Glutamatergic neuron (in vitro differentiated cells): ENCODE measurements at regions not wholly inside any gene's neighbourhood (a gene's known extent, or its start where the extent isn't known, plus 50 kb on each side); places are given as distances from the start of the nearest gene placed in this dataset.

Experiments
- DNase-seq: peaks from one replicate; pipeline ENCODE4 v3.0.0; 2022
- H3K27ac Mint-ChIP-seq: one replicate; pipeline ENCODE4 v1.8.0; 2020; ENCODE audit warnings: mild to moderate bottlenecking, mixed read lengths, inconsistent platforms; ENCODE audit not compliant: unreplicated experiment
- H3K27me3 Mint-ChIP-seq: one replicate; pipeline ENCODE4 v1.8.0; 2020; ENCODE audit warnings: mild to moderate bottlenecking, moderate library complexity, mixed read lengths, inconsistent platforms; ENCODE audit not compliant: unreplicated experiment
- H3K36me3 Mint-ChIP-seq: one replicate; pipeline ENCODE4 v1.8.0; 2020; ENCODE audit warnings: mild to moderate bottlenecking, mixed read lengths, inconsistent platforms; ENCODE audit not compliant: unreplicated experiment
- H3K4me1 Mint-ChIP-seq: one replicate; pipeline ENCODE4 v1.8.0; 2020; ENCODE audit warnings: mild to moderate bottlenecking, low read depth, mixed read lengths, inconsistent platforms; ENCODE audit not compliant: unreplicated experiment
- H3K4me3 Mint-ChIP-seq: one replicate; pipeline ENCODE4 v1.8.0; 2020; ENCODE audit warnings: mild to moderate bottlenecking, mixed read lengths, inconsistent platforms; ENCODE audit not compliant: unreplicated experiment
- H3K9me3 Mint-ChIP-seq: one replicate; pipeline ENCODE4 v1.8.0; 2020; ENCODE audit warnings: mild to moderate bottlenecking, moderate library complexity, mixed read lengths, inconsistent platforms; ENCODE audit not compliant: unreplicated experiment
- TF ChIP-seq, protein P1 (sequence below): fragments of 200-600 bp; sonication (generic); IDR thresholded peaks from one replicate; pipeline ENCODE4 v1.5.0; 2021; ENCODE audit not compliant: partially characterized antibody, unreplicated experiment

DNA sequence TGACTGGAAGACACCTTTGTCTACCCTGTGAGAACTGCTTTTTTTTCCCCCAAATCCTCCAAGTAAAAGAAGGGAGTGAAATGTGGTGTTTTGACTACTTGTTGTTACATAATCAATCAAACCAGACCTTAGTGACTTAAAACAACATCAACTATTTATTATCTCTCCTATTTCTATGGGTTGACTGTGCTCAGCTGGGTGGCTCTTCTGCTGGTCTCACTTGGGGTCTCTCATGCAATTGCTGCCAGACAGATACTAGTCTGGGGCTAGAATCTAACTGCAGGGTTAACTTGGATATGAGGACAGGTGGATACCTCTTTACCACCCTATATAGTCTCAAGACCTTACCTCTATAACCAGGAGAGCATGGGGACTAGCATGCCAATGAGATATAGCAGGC, 141.3 kb downstream of the SALL1 start:
- DNase-seq: no peak
- Mint-ChIP-seq H3K27me3 (no peaks in the 10 kb centered on the region), H3K36me3 (peaks cover 17% of the 10 kb centered on the region), H3K4me3 (no peak overlapping the region), H3K9me3 (peaks cover 4% of the 10 kb centered on the region), H3K4me1 (peaks cover 2% of the 10 kb centered on the region), H3K27ac (no peak overlapping the region)
- TF ChIP-seq, protein P1, sequence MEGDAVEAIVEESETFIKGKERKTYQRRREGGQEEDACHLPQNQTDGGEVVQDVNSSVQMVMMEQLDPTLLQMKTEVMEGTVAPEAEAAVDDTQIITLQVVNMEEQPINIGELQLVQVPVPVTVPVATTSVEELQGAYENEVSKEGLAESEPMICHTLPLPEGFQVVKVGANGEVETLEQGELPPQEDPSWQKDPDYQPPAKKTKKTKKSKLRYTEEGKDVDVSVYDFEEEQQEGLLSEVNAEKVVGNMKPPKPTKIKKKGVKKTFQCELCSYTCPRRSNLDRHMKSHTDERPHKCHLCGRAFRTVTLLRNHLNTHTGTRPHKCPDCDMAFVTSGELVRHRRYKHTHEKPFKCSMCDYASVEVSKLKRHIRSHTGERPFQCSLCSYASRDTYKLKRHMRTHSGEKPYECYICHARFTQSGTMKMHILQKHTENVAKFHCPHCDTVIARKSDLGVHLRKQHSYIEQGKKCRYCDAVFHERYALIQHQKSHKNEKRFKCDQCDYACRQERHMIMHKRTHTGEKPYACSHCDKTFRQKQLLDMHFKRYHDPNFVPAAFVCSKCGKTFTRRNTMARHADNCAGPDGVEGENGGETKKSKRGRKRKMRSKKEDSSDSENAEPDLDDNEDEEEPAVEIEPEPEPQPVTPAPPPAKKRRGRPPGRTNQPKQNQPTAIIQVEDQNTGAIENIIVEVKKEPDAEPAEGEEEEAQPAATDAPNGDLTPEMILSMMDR: no peak

DNA sequence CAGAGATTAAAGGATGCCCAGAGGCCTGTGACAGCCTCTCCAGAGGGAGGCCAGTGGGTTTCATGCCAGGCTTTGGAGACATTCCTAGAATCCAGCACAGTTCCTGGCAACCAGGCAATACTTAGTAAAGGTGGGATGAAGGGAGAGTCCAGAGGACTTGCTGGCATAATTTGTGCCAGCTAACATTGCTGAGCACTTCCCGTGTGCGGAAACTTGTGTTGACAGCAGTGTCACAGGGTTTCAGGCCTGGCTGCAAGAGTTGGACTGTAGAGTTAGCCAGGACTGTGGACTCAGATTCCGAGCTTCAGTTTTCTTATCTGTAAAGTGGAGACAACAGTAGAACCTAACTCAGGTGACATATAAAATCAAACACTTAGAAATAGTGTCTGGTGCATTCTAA, 141.7 kb downstream of the SALL1 start:
- Mint-ChIP-seq H3K9me3 (peaks cover 4% of the 10 kb centered on the region), H3K4me3 (no peak overlapping the region), H3K36me3 (peaks cover 17% of the 10 kb centered on the region), H3K27me3 (no peaks in the 10 kb centered on the region), H3K4me1 (peaks cover 2% of the 10 kb centered on the region), H3K27ac (no peak overlapping the region)
- TF ChIP-seq, protein P1: no peak
- DNase-seq: no peak

DNA sequence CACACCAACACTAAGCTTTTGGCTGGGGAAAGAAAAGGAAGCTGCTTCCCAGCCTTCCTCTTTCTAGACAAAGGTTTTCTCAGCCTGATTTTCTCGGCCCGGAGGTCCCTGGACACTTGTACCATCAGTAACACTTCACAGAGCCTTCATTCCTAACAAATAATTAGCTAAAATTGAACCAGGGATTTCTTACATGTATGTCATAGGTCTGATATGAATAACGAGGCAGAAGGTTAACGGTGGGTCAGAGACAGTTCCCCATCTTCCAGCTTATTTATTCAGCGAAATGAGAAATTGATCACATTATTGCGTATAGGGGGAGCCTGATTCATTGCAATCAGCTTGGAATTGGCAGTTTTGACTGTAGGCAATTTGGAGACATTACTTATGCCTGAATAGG, 142.5 kb downstream of the SALL1 start:
- Mint-ChIP-seq H3K27ac (no peak overlapping the region), H3K36me3 (peaks cover 17% of the 10 kb centered on the region), H3K4me1 (peaks cover 2% of the 10 kb centered on the region), H3K4me3 (no peak overlapping the region), H3K27me3 (no peaks in the 10 kb centered on the region), H3K9me3 (peaks cover 4% of the 10 kb centered on the region)
- TF ChIP-seq, protein P1: no peak
- DNase-seq: no peak

DNA sequence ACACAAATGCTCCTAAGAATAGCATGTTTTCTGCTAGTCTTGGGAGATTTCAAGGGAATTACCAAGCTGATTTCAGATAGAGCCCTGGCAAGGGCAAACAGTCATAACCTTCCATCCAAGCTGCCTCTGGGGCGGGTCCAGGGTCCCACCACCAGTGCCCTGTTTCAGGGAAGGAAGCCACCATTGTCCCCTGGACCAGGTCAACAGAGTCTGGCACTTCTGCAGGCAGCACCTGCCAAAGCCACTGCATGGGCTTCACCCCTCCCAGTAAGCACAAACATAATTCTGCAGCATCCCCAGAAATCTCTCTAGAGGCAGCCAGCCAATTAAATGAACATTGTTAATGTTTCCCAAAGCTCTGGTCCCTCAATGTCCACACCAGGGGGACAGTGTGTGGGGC, 143.0 kb downstream of the SALL1 start:
- TF ChIP-seq, protein P1: no peak
- Mint-ChIP-seq H3K27me3 (no peaks in the 10 kb centered on the region), H3K36me3 (peaks cover 17% of the 10 kb centered on the region), H3K4me1 (peaks cover 2% of the 10 kb centered on the region), H3K4me3 (no peak overlapping the region), H3K27ac (no peak overlapping the region), H3K9me3 (peaks cover 4% of the 10 kb centered on the region)
- no peak for DNase-seq

DNA sequence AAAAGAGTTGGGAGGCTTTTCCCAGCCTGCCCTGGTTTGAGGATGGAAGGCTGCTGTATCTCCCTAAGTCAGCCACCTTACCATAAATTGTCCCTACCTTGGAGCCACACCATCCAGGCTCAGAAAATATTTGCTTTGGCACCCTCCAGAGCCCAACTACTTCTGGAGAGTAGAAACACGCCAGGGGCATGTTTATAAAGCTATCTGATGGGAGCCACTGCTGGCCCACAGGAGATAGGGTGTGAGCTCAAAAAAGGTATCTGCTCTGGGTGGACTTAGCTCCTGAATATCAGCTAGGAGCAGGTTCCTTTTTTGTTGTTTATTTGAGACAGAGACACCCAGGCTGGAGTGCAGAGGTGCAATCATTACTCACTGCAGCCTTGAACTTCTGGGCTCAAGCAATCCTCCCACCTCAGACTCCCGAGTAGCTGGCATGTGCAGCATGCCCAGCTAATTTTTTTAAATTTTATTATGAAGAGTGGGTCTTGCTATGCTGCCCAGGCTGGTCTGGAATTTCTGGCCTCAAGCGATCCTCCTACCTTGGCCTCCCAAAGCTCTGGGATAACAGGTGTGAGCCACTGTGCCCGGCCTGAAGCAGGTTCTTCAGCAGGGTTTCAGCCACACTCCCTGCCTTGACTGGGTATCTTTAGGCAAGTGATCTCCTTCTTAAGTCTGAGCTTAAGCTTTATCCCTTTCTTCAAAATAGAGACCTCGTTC, 147.1 kb downstream of the SALL1 start:
- TF ChIP-seq, protein P1: no peak
- Mint-ChIP-seq H3K9me3 (peaks cover 6% of the 10 kb centered on the region), H3K27ac (no peak overlapping the region), H3K27me3 (no peaks in the 10 kb centered on the region), H3K4me1 (peaks cover 2% of the 10 kb centered on the region), H3K4me3 (no peak overlapping the region), H3K36me3 (peaks cover 10% of the 10 kb centered on the region)
- no peak for DNase-seq
